ENCODE measurements at regions not wholly inside any gene's neighbourhood (a gene's known extent, or its start where the extent isn't known, plus 50 kb on each side); places are given as distances from the start of the nearest gene placed in this dataset.

DNA sequence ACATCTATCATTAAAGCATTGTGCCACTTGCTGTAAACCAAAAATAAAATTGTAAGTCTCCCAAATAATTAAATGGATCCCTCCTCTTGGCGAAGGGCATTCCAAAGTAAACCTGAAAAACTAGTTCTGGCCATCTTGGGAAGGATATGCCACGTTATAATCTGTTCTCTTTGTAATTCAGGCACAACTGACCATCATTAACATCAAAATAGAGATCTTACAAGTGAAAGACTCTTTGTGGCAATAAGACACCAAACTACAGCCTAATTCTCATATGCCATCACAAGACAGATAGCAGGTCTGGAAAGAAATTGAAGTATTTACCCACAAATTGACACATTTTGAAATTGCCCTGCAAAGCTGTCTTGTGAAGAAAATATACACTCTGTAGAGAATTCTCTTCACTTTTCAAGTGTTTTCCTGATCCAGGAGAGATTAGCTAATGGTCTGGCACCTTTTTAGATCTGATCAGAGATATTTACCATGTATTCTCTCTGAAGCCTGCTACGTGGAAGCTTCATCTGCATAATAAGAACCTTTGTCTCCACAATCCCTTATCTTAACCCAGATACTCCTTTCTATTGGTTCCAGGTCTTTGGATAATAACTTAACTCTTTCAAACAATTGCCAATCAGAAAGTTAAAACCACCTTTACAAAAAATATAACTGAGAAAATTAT lies 630.4 kb upstream of the CCDC179 start:
- TF ChIP-seq CTCF (IDR thresholded peaks at IDR 0.05) (no peak), POLR2A (IDR thresholded peaks at IDR 0.05) (no peak)
- H3K9me3 ChIP-seq (replicated peaks in 1 of 3), result no peaks in the 10 kb centered on the region
- no peak for DNase-seq
- WGBS, 4 donors, result 47 to 86% (median 60%) methylated on average over 3 of the region's 3 CpGs
- no peaks in the 10 kb centered on the region for H3K4me1 ChIP-seq (replicated peaks in 1 of 2)
- no peaks in the 10 kb centered on the region for H3K27me3 ChIP-seq
- no peak overlapping the region for H3K27ac ChIP-seq
- H3K36me3 ChIP-seq (replicated peaks in 1 of 2), result no peaks in the 10 kb centered on the region
- no peak overlapping the region for H3K4me3 ChIP-seq
- intact Hi-C loops (cut with DNase I), result no loop called here

- Histone ChIP-seq H3K4me1 (replicated peaks in 1 of 2) (no peaks in the 10 kb centered on the region), H3K4me3 (no peak overlapping the region), H3K9me3 (replicated peaks in 1 of 3) (no peaks in the 10 kb centered on the region), H3K27ac (no peak overlapping the region), H3K36me3 (replicated peaks in 1 of 2) (no peaks in the 10 kb centered on the region), H3K27me3 (no peaks in the 10 kb centered on the region)
- DNase-seq, result no peak
- WGBS, 4 donors, result 71 to 84% (median 73%) methylated on average over 2 of the region's 2 CpGs
- no peak for TF ChIP-seq POLR2A (IDR thresholded peaks at IDR 0.05)
- TF ChIP-seq CTCF (IDR thresholded peaks at IDR 0.05), result no peak
- intact Hi-C loops (cut with DNase I), result no loop called here
These were observed 634.7 kb upstream of the CCDC179 start for GRCh38 chr11:23494981-23495380.

- WGBS, 4 donors, result 57 to 80% (median 64%) methylated on average over 5 to 6 of the region's 6 CpGs
- H3K27me3 ChIP-seq, result no peaks in the 10 kb centered on the region
- intact Hi-C loops (cut with DNase I), result no loop called here
- no peak overlapping the region for H3K4me3 ChIP-seq
- H3K27ac ChIP-seq, result no peak overlapping the region
- no peak for TF ChIP-seq POLR2A (IDR thresholded peaks at IDR 0.05)
- no peaks in the 10 kb centered on the region for H3K36me3 ChIP-seq (replicated peaks in 1 of 2)
- H3K4me1 ChIP-seq (replicated peaks in 1 of 2), result no peaks in the 10 kb centered on the region
- no peak for DNase-seq
- no peaks in the 10 kb centered on the region for H3K9me3 ChIP-seq (replicated peaks in 1 of 3)
These were observed 636.1 kb upstream of the CCDC179 start for GRCh38 chr11:23496340-23496739.

DNA sequence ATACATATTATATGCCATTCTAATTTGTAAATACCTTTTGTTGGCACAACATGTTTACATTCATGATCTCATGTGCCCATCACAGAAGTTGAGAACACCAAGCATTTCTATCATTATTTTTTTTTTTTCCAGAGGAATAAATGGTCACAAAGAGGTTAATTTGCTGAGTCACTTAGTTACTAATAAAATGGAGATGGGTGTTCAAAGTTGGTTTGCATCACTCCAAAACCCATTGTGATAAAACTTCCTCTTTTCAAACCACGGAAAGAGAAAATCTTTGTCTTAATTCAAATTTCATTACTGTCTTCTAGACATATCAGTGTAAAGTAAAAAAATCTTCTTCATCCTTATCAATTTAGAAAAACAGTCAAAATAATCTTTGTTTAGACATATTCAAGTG lies 636.8 kb upstream of the CCDC179 start:
- no peaks in the 10 kb centered on the region for H3K4me1 ChIP-seq (replicated peaks in 1 of 2)
- DNase-seq, result no peak
- H3K9me3 ChIP-seq (replicated peaks in 1 of 3), result no peaks in the 10 kb centered on the region
- H3K27ac ChIP-seq, result no peak overlapping the region
- intact Hi-C loops (cut with DNase I), result no loop called here
- no peak for TF ChIP-seq CTCF (IDR thresholded peaks at IDR 0.05)
- TF ChIP-seq POLR2A (IDR thresholded peaks at IDR 0.05), result no peak
- no peaks in the 10 kb centered on the region for H3K27me3 ChIP-seq
- no peaks in the 10 kb centered on the region for H3K36me3 ChIP-seq (replicated peaks in 1 of 2)
- no peak overlapping the region for H3K4me3 ChIP-seq
- 61 to 82% (median 78%) methylated on average over 1 of the region's 1 CpG for WGBS, 4 donors

DNA sequence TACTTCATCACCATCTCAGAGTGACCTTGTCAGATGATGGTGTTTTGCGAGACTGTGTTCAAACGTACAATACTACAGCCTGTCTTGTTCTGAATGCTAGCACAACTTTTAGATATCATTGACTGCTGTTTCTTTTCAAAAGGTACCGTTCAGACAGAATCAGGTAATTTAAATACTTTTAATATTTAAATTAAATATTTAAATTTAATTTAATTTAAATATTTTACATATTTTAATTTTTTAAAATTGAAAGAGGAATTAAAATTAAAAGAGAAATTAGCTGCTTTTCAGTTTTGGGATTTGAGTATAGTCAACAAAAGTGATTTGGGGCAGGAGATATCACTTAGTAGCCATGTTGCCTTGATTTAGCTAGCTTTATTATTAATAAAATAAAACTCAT lies 642.1 kb upstream of the CCDC179 start:
- Histone ChIP-seq H3K4me1 (replicated peaks in 1 of 2) (no peaks in the 10 kb centered on the region), H3K36me3 (replicated peaks in 1 of 2) (no peaks in the 10 kb centered on the region), H3K4me3 (no peak overlapping the region), H3K27ac (no peak overlapping the region), H3K9me3 (replicated peaks in 1 of 3) (no peaks in the 10 kb centered on the region), H3K27me3 (no peaks in the 10 kb centered on the region)
- DNase-seq, result no peak
- intact Hi-C loops (cut with DNase I), result no loop called here
- 52 to 72% (median 59%) methylated on average over 3 of the region's 3 CpGs for WGBS, 4 donors
- TF ChIP-seq POLR2A (IDR thresholded peaks at IDR 0.05), result no peak
- TF ChIP-seq CTCF (IDR thresholded peaks at IDR 0.05), result no peak
